GM19372 (cell line): ENCODE measurements at regions not wholly inside any gene's neighbourhood (a gene's known extent, or its start where the extent isn't known, plus 50 kb on each side); places are given as distances from the start of the nearest gene placed in this dataset.
"Not testable (repeated sequence)": the region's sequence is repeated elsewhere in the genome, so short reads cannot be mapped to it uniquely, and the experiment has no call there.

Experiments
- ATAC-seq: cut with Tn5 transposase; IDR thresholded peaks from one replicate; pipeline ENCODE4 v1.9.1; 2021; ENCODE audit warnings: mild to moderate bottlenecking, low read depth, moderate library complexity; ENCODE audit not compliant: unreplicated experiment

- no peak for ATAC-seq
These were observed 191.5 kb downstream of the SEC14L1 start for GRCh38 chr17:77332034-77332971.

- ATAC-seq, result no peak
These were observed 192.4 kb downstream of the SEC14L1 start for GRCh38 chr17:77332981-77333685.

- ATAC-seq, result no peak
These were observed 196.4 kb downstream of the SEC14L1 start for GRCh38 chr17:77337150-77337549.

GRCh38 chr17:77341069-77341541, 200.3 kb downstream of the SEC14L1 start:
- ATAC-seq, result no peak

- ATAC-seq, result not testable (repeated sequence)
These were observed 201.9 kb downstream of the SEC14L1 start for GRCh38 chr17:77342656-77342990.

- ATAC-seq, result no peak
These were observed 202.4 kb downstream of the SEC14L1 start for GRCh38 chr17:77343031-77343800.

- no peak for ATAC-seq
These were observed 203.3 kb downstream of the SEC14L1 start for GRCh38 chr17:77344038-77344437.

GRCh38 chr17:77345260-77345910, 204.6 kb downstream of the SEC14L1 start:
- ATAC-seq, result no peak

GRCh38 chr17:77346765-77347164, 206.0 kb downstream of the SEC14L1 start:
- ATAC-seq, result no peak

GRCh38 chr17:77347544-77347943, 206.8 kb downstream of the SEC14L1 start:
- ATAC-seq, result no peak

- no peak for ATAC-seq
These were observed 209.4 kb downstream of the SEC14L1 start for GRCh38 chr17:77349976-77350830.

- ATAC-seq, result no peak
These were observed 211.7 kb downstream of the SEC14L1 start for GRCh38 chr17:77352441-77352840.

- no peak for ATAC-seq
These were observed 212.2 kb downstream of the SEC14L1 start for GRCh38 chr17:77352996-77353395.

- no peak for ATAC-seq
These were observed 213.1 kb downstream of the SEC14L1 start for GRCh38 chr17:77353684-77354419.

- no peak for ATAC-seq
These were observed 213.6 kb downstream of the SEC14L1 start for GRCh38 chr17:77354420-77354669.

GRCh38 chr17:77354670-77355455, 214.1 kb downstream of the SEC14L1 start:
- ATAC-seq, result no peak

- no peak for ATAC-seq
These were observed 215.4 kb downstream of the SEC14L1 start for GRCh38 chr17:77356109-77356689.

GRCh38 chr17:77356690-77357201, 216.0 kb downstream of the SEC14L1 start:
- ATAC-seq, result no peak
